ENCODE measurements at regions not wholly inside any gene's neighbourhood (a gene's known extent, or its start where the extent isn't known, plus 50 kb on each side); places are given as distances from the start of the nearest gene placed in this dataset.

GRCh38 chr7:41762641-41763040 is 59.8 kb upstream of the INHBA start:
- no peak for DNase-seq (ENCODE audit: low read depth)
- TF ChIP-seq CTCF (conservative IDR thresholded peaks at IDR 0.05; ENCODE audit: low read depth, low read length), result no peak

GRCh38 chr7:41760293-41760692 is 57.4 kb upstream of the INHBA start:
- DNase-seq (ENCODE audit: low read depth), result peak; percentile 14
- no peak overlapping the region for H3K4me3 ChIP-seq (ENCODE audit: low read depth, low read length)
- no peak for TF ChIP-seq CTCF (conservative IDR thresholded peaks at IDR 0.05; ENCODE audit: low read depth, low read length)

More at GRCh38 chr7:41762641-41763040, 59.8 kb upstream of the INHBA start:
- no peak overlapping the region for H3K4me3 ChIP-seq (ENCODE audit: low read depth, low read length)

- H3K4me3 ChIP-seq (ENCODE audit: low read depth, low read length), result no peak overlapping the region
- DNase-seq (ENCODE audit: low read depth), result no peak
- TF ChIP-seq CTCF (conservative IDR thresholded peaks at IDR 0.05; ENCODE audit: low read depth, low read length), result no peak
Observed at GRCh38 chr7:41758321-41758720, 55.4 kb upstream of the INHBA start.

DNA sequence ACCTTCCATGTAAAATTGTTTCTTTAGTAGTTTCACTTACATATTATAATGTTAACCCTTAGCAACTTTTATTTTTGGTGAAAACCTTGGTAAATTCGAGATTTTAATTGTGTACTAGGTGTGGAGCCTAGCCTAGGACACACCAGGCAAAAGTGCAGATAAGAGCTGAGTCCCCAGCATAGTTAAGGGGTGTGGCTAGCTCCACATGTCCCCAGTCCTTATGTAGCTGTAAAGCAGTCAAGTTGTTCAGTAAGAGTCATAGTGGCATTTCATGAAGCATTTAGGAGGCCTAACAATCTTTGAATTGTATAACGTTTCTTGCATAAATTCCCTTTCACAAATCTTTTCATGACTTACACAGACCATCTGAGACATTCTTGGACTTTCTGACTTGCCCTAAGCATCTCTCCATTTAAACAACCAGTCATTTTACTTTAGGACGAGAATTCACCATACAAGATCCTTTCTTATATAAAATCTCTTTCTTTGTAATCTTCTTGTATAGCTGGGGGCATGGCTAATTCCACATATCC is 53.8 kb upstream of the INHBA start:
- TF ChIP-seq CTCF (conservative IDR thresholded peaks at IDR 0.05; ENCODE audit: low read depth, low read length), result no peak
- DNase-seq (ENCODE audit: low read depth), result no peak
- H3K4me3 ChIP-seq (ENCODE audit: low read depth, low read length), result no peak overlapping the region

- no peak overlapping the region for H3K4me3 ChIP-seq (ENCODE audit: low read depth, low read length)
- no peak for DNase-seq (ENCODE audit: low read depth)
- TF ChIP-seq CTCF (conservative IDR thresholded peaks at IDR 0.05; ENCODE audit: low read depth, low read length), result no peak
Observed at GRCh38 chr7:41755096-41755495, 52.2 kb upstream of the INHBA start.

DNA sequence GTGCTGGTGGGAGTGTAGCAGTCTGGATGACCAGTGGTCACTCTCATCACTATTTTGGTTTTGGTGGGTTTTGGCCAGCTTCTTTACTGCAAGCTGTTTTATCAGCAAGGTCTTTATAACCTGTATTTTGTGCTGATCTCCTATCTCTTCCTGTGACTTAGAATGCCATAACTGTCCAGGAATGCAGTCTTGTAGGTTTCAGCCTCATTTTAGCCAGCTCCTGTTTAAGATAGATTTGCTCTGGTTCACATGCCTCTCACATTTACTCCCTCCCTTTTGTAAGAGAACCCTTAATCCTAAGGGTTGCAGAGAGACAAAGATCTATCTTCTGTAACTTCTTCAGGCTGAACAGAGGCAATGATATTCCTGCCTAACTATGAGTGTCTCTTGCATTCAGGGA is 51.2 kb upstream of the INHBA start:
- TF ChIP-seq CTCF (conservative IDR thresholded peaks at IDR 0.05; ENCODE audit: low read depth, low read length), result no peak
- H3K4me3 ChIP-seq (ENCODE audit: low read depth, low read length), result no peak overlapping the region
- no peak for DNase-seq (ENCODE audit: low read depth)
